ENCODE measurements at regions not wholly inside any gene's neighbourhood (a gene's known extent, or its start where the extent isn't known, plus 50 kb on each side); places are given as distances from the start of the nearest gene placed in this dataset.

- Mint-ChIP-seq H3K36me3 (ENCODE audit: low read depth) (no peaks in the 10 kb centered on the region), H3K27me3 (peaks cover 3% of the 10 kb centered on the region), H3K4me1 (ENCODE audit: low read depth) (no peaks in the 10 kb centered on the region), H3K27ac (no peak overlapping the region), H3K9me3 (no peaks in the 10 kb centered on the region), H3K4me3 (no peak overlapping the region)
- POLR2A ChIA-PET = no interaction called here
- CTCF ChIA-PET = no interaction called here
- ATAC-seq (no peak), DNase-seq (no peak)
- TF ChIP-seq CTCF (IDR thresholded peaks at IDR 0.05) = no peak
- intact Hi-C loops (cut with micrococcal nuclease) = no loop called here
These were observed 162.5 kb upstream of the TSHZ3 start for GRCh38 chr19:31511696-31512095.

DNA sequence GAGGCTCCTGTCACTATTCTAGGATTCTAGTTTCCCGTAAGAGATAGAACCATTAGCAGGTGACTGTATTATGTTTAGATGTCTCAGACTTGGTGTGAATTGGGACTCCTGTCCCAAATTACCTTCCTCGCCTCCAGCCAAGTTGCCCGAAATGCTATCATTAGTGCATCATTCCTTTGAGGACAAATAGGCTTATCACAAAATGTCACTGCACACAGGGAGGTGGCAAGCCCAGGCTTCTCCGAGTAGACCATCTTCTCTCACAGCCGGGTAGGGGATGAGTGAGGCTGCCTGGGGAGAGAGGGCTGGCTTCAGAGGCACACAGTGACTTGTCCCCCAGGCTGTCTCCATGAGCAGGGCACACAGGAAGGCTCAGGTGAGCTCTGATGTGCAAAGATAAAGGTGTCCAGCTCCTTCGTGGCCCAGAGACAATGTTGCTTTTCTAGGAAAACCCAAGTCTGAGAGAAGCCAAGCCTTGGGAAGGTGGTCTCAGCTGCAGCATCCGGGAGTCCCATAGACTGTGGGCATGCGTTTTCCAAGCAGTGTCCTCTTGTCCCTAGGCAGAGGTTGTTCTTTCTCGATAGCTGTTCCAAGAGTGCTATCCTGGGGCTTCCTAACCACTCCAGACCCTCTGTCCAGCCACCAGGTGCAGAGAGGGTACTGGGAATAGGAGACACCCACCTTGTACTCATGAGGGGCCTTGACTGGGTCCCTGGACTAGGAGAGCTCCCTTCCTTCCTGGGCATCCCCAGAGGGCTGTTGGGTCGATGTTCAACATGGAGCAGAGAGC lies 163.1 kb upstream of the TSHZ3 start:
- Mint-ChIP-seq H3K4me1 (ENCODE audit: low read depth) (no peaks in the 10 kb centered on the region), H3K4me3 (no peak overlapping the region), H3K9me3 (no peaks in the 10 kb centered on the region), H3K27ac (no peak overlapping the region), H3K36me3 (ENCODE audit: low read depth) (no peaks in the 10 kb centered on the region), H3K27me3 (peaks cover 6% of the 10 kb centered on the region)
- no peak for TF ChIP-seq CTCF (IDR thresholded peaks at IDR 0.05)
- ATAC-seq (no peak), DNase-seq (no peak)
- ChIA-PET POLR2A (no interaction called here), CTCF (interaction anchor here (1.4 kb wide), 1 partner anchor 14 kb away, joined by 4 read pairs; no protein-coding TSS in a partner anchor)
- intact Hi-C loops (cut with micrococcal nuclease) = no loop called here

DNA sequence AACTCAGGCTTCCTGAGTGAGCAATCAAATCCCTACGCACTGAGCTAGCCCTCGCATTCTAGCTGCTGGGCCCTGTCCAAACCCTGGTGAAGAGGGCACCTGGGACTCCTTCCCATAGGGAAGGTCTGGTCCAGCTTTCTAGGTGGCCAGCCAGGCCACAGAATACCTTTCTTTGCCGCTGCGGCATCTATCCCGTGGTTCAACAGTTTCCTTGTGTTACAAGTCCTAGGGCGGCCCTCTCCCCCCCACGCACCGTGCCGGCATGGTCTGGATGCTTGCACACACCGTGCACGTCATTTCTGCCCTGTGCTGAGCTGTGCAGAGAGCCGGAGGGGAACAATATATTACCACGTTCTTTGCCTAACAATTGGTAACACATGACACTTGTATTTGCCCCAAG lies 164.6 kb upstream of the TSHZ3 start:
- ChIA-PET POLR2A (interaction anchor here (0.6 kb wide), 1 partner anchor 194 kb away, joined by 3 read pairs; no protein-coding TSS in a partner anchor), CTCF (interaction anchor here (1.4 kb wide), 1 partner anchor 16 kb away, joined by 4 read pairs; no protein-coding TSS in a partner anchor)
- TF ChIP-seq CTCF (IDR thresholded peaks at IDR 0.05) = no peak
- Mint-ChIP-seq H3K9me3 (no peaks in the 10 kb centered on the region), H3K4me1 (ENCODE audit: low read depth) (no peaks in the 10 kb centered on the region), H3K4me3 (no peak overlapping the region), H3K36me3 (ENCODE audit: low read depth) (no peaks in the 10 kb centered on the region), H3K27me3 (peaks cover 4% of the 10 kb centered on the region), H3K27ac (no peak overlapping the region)
- DNase-seq = no peak
- no peak for ATAC-seq
- intact Hi-C loops (cut with micrococcal nuclease) = no loop called here

DNA sequence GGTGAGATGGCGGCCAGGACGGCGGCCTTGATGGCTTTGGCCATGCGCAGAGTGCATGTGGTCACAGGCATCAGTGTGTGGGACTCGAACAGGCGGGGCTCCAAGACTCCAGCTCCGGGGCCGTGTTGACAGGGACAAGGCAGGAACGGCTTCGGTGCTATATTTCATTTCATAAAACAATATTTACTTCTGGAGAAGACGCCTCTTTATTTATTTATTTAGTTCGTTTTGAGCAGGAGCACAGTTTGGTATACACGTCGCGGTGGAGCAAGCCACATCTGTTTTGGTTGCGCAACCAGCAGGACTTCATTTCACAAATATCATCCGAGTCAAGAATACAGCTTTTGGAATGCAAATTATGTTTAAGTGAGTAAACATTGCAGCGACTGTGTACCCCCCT lies 166.7 kb upstream of the TSHZ3 start:
- H3K36me3 Mint-ChIP-seq (ENCODE audit: low read depth) = no peaks in the 10 kb centered on the region
- intact Hi-C loops (cut with micrococcal nuclease) = no loop called here
- peaks cover 6% of the 10 kb centered on the region for H3K9me3 Mint-ChIP-seq
- ChIA-PET CTCF (no interaction called here), POLR2A (no interaction called here)
- DNase-seq (no peak), ATAC-seq (no peak)
- TF ChIP-seq CTCF (IDR thresholded peaks at IDR 0.05) = no peak
- H3K27me3 Mint-ChIP-seq = peaks cover 4% of the 10 kb centered on the region
- no peak overlapping the region for H3K4me3 Mint-ChIP-seq
- no peaks in the 10 kb centered on the region for H3K4me1 Mint-ChIP-seq (ENCODE audit: low read depth)
- no peak overlapping the region for H3K27ac Mint-ChIP-seq

DNA sequence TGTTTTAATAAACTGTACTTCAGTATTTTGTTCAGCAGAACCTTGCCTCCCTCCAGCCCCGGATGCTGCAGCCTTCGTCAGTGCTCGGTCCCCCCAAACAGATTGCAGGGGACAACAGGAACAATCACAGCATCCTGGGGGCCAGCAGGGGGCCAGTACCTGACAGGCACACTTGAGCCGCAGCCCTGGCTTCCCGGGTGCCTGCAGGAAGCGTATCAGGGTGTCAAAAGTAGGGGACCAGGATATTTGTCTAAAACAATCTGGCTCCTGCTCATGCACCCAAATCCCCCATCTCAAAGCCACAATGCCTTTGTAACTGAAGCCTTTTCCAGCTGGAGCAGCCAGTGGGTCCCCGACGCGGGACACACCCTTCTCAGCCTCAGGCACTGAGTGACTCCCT lies 167.5 kb upstream of the TSHZ3 start:
- Mint-ChIP-seq H3K4me3 (no peak overlapping the region), H3K9me3 (peaks cover 8% of the 10 kb centered on the region), H3K27me3 (peaks cover 4% of the 10 kb centered on the region), H3K27ac (no peak overlapping the region), H3K36me3 (ENCODE audit: low read depth) (no peaks in the 10 kb centered on the region), H3K4me1 (ENCODE audit: low read depth) (no peaks in the 10 kb centered on the region)
- TF ChIP-seq CTCF (IDR thresholded peaks at IDR 0.05) = no peak
- intact Hi-C loops (cut with micrococcal nuclease) = no loop called here
- ChIA-PET POLR2A (no interaction called here), CTCF (no interaction called here)
- DNase-seq = no peak
- ATAC-seq = no peak
